ENCODE measurements at regions not wholly inside any gene's neighbourhood (a gene's known extent, or its start where the extent isn't known, plus 50 kb on each side); places are given as distances from the start of the nearest gene placed in this dataset.
"Not testable (repeated sequence)": the region's sequence is repeated elsewhere in the genome, so short reads cannot be mapped to it uniquely, and the experiment has no call there.

- DNase-seq = no peak
Measured at GRCh38 chr14:43522901-43523300, 984.2 kb downstream of the FSCB start.

DNA sequence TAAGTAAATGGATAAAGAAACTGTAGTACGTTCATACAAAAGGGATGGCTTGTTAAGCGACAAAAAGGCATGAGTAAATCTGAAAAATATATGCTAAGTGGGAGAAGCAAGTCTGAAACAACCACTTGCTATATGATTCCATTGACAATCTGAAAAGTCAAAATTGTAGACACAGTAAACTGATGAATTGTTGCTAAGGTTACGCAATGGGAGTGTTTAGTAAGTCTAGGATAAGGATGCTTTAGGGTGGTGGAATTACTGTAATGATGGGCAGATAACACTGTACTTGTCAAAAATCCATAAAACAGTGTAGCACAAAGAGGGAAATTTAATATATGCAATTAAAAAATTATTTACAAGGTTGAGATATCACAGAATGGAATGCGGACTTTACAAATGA lies 984.9 kb downstream of the FSCB start:
- DNase-seq = no peak

GRCh38 chr14:43503508-43503907 lies 1003.6 kb downstream of the FSCB start:
- DNase-seq = peak in 1 of 2 experiments; percentile 13

GRCh38 chr14:43492359-43492758 lies 1014.7 kb downstream of the FSCB start:
- DNase-seq = not testable (repeated sequence)

- DNase-seq = no peak
Measured at GRCh38 chr14:43483415-43483814, 1023.7 kb downstream of the FSCB start.

GRCh38 chr14:43481864-43482263 lies 1025.2 kb downstream of the FSCB start:
- DNase-seq = no peak

DNA sequence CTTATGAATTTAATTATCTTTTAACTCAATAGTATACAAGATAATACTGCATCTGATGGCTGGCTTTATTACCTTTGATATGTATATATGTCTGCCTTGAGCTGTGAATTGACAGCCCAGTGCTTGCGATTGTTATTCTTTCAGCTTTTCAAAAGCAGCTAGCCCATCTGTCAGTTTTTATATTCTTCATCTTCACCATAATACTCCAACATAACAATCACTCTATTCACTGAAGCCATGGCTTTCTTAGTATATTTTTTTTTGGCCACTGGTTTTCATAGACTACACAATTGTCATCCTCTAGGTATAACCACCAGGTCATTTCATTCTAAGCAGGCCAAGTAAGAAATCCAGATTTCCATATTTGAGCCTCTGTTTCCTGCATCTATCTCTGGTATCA lies 1026.1 kb downstream of the FSCB start:
- no peak for DNase-seq

GRCh38 chr14:43479596-43480195 lies 1027.4 kb downstream of the FSCB start:
- DNase-seq = no peak

DNA sequence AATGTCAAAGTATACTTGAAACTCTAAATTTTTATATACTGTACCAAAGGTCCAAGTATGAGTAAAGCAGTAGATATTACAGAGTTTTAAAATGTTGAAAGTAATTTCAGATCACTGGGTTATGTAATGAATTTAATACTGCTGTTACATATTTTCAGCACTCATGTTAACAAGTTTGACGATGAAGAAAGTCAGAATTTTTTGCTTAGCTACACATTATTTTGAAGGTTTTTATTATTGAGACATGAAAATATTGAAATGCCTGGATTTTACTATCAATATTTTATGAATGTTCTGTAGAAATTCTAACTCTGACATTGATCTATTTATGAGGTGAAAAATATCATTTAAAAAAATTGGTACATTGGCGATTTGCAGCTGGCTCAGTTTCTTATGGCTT lies 1030.3 kb downstream of the FSCB start:
- DNase-seq = no peak

DNA sequence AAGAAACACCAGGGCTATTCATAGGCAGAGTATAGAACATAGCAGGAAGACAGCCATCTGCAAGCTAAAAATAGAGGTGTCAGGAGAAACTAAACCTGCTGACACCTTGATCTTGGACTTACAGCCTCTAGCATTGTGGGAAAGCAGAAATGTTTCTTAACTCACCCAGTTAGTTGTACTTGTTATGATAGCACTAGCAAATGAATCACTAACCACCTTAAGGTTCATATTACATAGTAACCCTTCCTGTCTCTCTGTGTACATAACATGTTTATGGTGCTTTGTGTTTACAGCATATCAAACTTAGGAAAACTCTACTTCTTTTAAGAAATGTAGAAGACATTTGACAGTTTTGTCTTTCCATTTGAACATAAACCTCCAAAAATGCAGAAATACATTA lies 1031.3 kb downstream of the FSCB start:
- DNase-seq = no peak

- no peak for DNase-seq
Measured at GRCh38 chr14:43471595-43471994, 1035.5 kb downstream of the FSCB start.

DNA sequence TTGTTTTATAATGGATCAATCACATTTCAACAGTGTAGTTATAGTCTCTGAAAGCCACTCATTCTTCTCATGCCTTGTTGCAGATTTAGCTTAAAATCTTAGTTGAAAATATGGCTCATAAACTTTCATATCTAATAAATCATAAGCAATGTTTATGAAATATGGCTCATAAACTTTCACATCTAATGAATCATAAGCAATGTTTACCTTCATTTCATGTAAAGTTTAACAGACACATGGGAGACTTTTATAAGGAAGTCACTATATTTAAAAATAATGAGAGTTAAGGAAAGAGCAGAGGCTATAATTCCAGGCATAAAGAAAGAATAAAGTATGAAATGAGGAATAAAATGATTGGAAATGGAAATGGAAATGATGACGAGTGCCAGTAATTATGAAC lies 1042.1 kb downstream of the FSCB start:
- DNase-seq = no peak

- no peak for DNase-seq
Measured at GRCh38 chr14:43449291-43449690, 1057.8 kb downstream of the FSCB start.

DNA sequence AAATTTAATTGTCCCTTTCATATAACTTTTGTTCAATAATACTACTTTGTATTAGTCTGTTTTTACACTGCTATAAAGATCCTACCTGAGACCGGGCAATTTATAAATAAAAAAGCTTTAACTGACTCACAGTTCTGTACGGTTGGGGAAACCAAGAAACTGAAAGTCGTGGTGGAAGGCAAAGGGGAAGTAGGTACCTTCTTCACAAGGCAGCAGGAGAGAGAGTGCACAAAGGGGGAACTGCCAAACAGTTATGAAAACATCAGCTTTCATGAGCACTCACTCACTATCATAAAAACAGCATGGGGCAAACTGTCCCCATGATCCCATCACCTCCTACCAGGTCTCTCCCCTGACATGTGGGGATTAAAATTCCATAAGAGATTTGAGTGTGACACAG lies 1069.0 kb downstream of the FSCB start:
- no peak for DNase-seq

DNA sequence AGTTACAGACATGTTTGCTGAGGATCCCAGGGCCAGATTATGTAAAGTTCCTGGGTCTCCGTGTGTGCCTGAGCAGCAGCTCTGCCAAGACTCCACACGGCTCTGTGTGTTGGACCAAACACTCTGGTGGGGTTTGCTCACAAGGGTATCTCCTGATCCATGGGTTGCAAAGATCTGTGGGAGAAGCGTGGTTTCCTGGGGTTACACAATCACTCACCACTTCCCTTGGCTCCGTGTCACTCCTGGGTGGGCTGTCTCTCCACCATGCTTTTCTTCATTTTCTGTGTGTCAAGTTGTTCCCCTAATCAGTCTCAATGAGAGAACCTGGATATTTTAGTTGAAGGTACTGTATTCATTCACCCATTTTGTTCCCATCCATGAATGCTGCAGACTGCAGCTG lies 1088.8 kb downstream of the FSCB start:
- DNase-seq = no peak

- no peak for DNase-seq
Measured at GRCh38 chr14:43413084-43413483, 1094.0 kb downstream of the FSCB start.

DNA sequence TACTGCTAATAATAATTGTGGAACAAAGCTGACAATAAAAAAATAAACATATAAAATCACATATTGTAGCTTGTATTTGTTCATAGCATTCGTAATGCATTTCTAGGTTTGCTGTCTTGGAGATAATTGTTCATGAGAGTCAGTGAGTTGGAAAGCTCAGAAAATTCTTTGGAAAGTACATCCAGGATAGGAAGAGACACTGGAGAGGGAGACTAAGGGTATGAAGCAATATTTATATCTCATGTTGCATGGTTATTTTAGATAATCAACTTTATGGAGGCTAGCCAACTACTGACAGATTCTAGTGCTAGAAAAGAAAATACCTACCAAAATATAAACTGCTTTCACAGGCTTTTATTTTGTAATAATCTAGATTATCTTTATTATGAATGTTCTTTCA lies 1095.2 kb downstream of the FSCB start:
- no peak for DNase-seq

GRCh38 chr14:43410631-43411030 lies 1096.5 kb downstream of the FSCB start:
- DNase-seq = no peak

GRCh38 chr14:43408472-43408871 lies 1098.6 kb downstream of the FSCB start:
- no peak for DNase-seq

DNA sequence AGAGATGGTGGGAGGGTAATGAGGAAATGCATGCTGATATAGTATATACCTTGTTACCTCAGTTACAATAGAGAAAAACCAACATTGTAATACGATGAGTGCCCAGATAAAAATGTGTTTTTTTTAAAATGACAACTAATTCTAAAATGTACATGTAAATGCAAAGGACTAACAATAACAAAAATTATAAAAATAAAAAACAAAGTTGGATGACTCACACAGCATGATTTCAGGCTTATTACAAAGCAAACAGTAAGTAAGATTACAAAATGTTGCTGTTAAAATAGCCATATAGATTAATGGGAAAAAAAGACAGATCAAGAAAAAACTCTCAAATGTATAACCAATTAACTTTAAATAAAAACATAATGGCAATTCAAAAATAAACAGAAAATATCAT lies 1099.4 kb downstream of the FSCB start:
- no peak for DNase-seq

GRCh38 chr14:43406931-43407330 lies 1100.2 kb downstream of the FSCB start:
- no peak for DNase-seq

- no peak for DNase-seq
Measured at GRCh38 chr14:43399289-43399688, 1107.8 kb downstream of the FSCB start.

- DNase-seq = not testable (repeated sequence)
Measured at GRCh38 chr14:43370565-43370896, 1136.6 kb downstream of the FSCB start.

DNA sequence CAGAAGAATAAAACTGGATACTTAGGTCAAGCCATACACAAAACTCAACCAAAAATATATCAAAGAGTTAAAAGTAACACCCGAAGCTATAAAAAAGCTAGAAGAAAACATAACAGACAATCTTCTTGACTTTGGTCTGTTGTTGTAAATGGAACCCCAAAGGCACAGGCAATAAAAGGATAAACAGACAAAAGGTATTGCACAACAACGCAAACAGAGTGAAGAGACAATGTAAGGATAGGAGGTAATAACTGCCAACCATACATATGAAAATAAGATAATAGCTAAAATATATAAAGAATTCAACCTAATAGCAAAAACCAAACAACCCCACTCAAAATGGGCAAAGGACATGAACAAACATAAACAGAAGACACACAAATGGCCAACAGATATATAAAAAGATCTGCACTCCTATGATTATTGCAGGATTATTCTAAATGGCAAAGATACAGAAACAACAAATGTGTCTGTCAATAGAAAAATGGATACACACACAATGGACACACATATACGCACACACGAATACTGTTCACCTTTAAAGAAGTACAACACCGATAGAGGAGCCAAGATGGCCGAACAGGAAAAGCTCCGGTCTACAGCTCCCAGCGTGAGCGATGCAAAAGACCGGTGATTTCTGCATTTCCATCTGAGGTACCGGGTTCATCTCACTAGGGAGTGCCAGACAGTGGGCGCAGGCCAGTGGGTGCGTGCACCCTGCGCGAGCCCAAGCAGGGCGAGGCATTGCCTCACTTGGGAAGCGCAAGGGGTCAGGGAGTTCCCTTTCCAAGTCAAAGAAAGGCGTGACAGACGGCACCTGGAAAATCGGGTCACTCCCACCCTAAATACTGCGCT lies 1137.1 kb downstream of the FSCB start:
- peak; percentile 29 to 35 for DNase-seq

- no peak for DNase-seq
Measured at GRCh38 chr14:43362586-43362985, 1144.5 kb downstream of the FSCB start.
